RWPE1 (cell line): ENCODE measurements at regions not wholly inside any gene's neighbourhood (a gene's known extent, or its start where the extent isn't known, plus 50 kb on each side); places are given as distances from the start of the nearest gene placed in this dataset.
"Not testable (repeated sequence)": the region's sequence is repeated elsewhere in the genome, so short reads cannot be mapped to it uniquely, and the experiment has no call there.

Experiments used
- CTCF ChIA-PET: fragments of 350-600 bp; sonication (Branson Sonifier 250); formaldehyde crosslinking; extraction: SDS; loops from one replicate; lab custom pipeline; 2021; lab: Yijun Ruan, JAX
- POLR2A ChIA-PET: fragments of 400-600 bp; formaldehyde crosslinking; extraction: SDS; loops from one replicate; lab custom pipeline; 2020; ENCODE audit warnings: antibody characterized with exemption; ENCODE audit not compliant: low non-redundant PET; lab: Yijun Ruan, JAX
- DNase-seq: peaks from one replicate; pipeline ENCODE4 v3.0.0; 2012; ENCODE audit warnings: low spot score
- H3K27ac ChIP-seq: fragments of 450-650 bp; 2 replicates; pipeline ENCODE4 v1.5.1; 2017
- CTCF ChIP-seq: fragments of 450-650 bp; conservative IDR thresholded peaks from 2 replicates; pipeline ENCODE4 v1.5.1; 2017; ENCODE audit warnings: low read depth, mild to moderate bottlenecking

- no peak overlapping the region for H3K27ac ChIP-seq
- no peak for TF ChIP-seq CTCF
- CTCF ChIA-PET, result interaction anchor here (0.6 kb wide), 1 partner anchor 475 kb away, joined by 3 read pairs; no protein-coding TSS in a partner anchor
- DNase-seq, result no peak
- POLR2A ChIA-PET, result no interaction called here
Measured at GRCh38 chr1:38497921-38498656, 361.5 kb downstream of the RRAGC start.

GRCh38 chr1:38493306-38493705, 366.3 kb downstream of the RRAGC start:
- CTCF ChIA-PET, result interaction anchor here (0.6 to 0.7 kb wide), 2 partner anchors 51 to 452 kb away, joined by 3 read pairs; no protein-coding TSS in a partner anchor
- DNase-seq, H3K27ac ChIP-seq, POLR2A ChIA-PET: not testable (repeated sequence)

- peak; percentile 54 for TF ChIP-seq CTCF
- DNase-seq, result peak; percentile 37
- H3K27ac ChIP-seq, result no peak overlapping the region
- POLR2A ChIA-PET, result no interaction called here
- CTCF ChIA-PET, result interaction anchor here (0.6 to 0.7 kb wide), 4 partner anchors 28 to 1168 kb away, joined by 3 to 4 read pairs (median 4); no protein-coding TSS in a partner anchor
Measured at GRCh38 chr1:38489844-38490270, 369.7 kb downstream of the RRAGC start.

- CTCF ChIA-PET, result no interaction called here
- no peak for TF ChIP-seq CTCF
Measured at GRCh38 chr1:38488162-38488898, 371.2 kb downstream of the RRAGC start.

GRCh38 chr1:38487396-38487795, 372.2 kb downstream of the RRAGC start:
- no peak for DNase-seq
- H3K27ac ChIP-seq, result no peak overlapping the region
- TF ChIP-seq CTCF, result no peak
- ChIA-PET POLR2A (no interaction called here), CTCF (no interaction called here)

More at GRCh38 chr1:38488162-38488898, 371.2 kb downstream of the RRAGC start:
- no peak for DNase-seq
- no peak overlapping the region for H3K27ac ChIP-seq
- POLR2A ChIA-PET, result no interaction called here

- DNase-seq, result no peak
- H3K27ac ChIP-seq, result no peak overlapping the region
- no peak for TF ChIP-seq CTCF
- CTCF ChIA-PET, result no interaction called here
- POLR2A ChIA-PET, result no interaction called here
Measured at GRCh38 chr1:38486085-38486484, 373.5 kb downstream of the RRAGC start.
